ENCODE measurements at regions not wholly inside any gene's neighbourhood (a gene's known extent, or its start where the extent isn't known, plus 50 kb on each side); places are given as distances from the start of the nearest gene placed in this dataset.

GRCh38 chr13:86826232-86826631 lies 844.9 kb upstream of the SLITRK5 start:
- TF ChIP-seq CTCF (IDR thresholded peaks at IDR 0.05; ENCODE audit: insufficient read depth, low read depth, low read length, missing control alignments): no peak
- no peak for DNase-seq (ENCODE audit: low read depth)
- H3K4me3 ChIP-seq (ENCODE audit: low read length): no peak overlapping the region

GRCh38 chr13:86830046-86830445 lies 841.1 kb upstream of the SLITRK5 start:
- DNase-seq (ENCODE audit: low read depth): no peak
- no peak overlapping the region for H3K4me3 ChIP-seq (ENCODE audit: low read length)
- TF ChIP-seq CTCF (IDR thresholded peaks at IDR 0.05; ENCODE audit: insufficient read depth, low read depth, low read length, missing control alignments): no peak

GRCh38 chr13:86831084-86831483 lies 840.1 kb upstream of the SLITRK5 start:
- H3K4me3 ChIP-seq (ENCODE audit: low read length): no peak overlapping the region
- no peak for DNase-seq (ENCODE audit: low read depth)
- no peak for TF ChIP-seq CTCF (IDR thresholded peaks at IDR 0.05; ENCODE audit: insufficient read depth, low read depth, low read length, missing control alignments)

- TF ChIP-seq CTCF (IDR thresholded peaks at IDR 0.05; ENCODE audit: insufficient read depth, low read depth, low read length, missing control alignments): no peak
- no peak overlapping the region for H3K4me3 ChIP-seq (ENCODE audit: low read length)
- no peak for DNase-seq (ENCODE audit: low read depth)
These were observed 832.6 kb upstream of the SLITRK5 start for GRCh38 chr13:86838411-86839120.

GRCh38 chr13:86839221-86839620 lies 832.0 kb upstream of the SLITRK5 start:
- TF ChIP-seq CTCF (IDR thresholded peaks at IDR 0.05; ENCODE audit: insufficient read depth, low read depth, low read length, missing control alignments): no peak
- DNase-seq (ENCODE audit: low read depth): no peak
- no peak overlapping the region for H3K4me3 ChIP-seq (ENCODE audit: low read length)

GRCh38 chr13:86840250-86841191 lies 830.6 kb upstream of the SLITRK5 start:
- H3K4me3 ChIP-seq (ENCODE audit: low read length): no peak overlapping the region
- no peak for DNase-seq (ENCODE audit: low read depth)
- no peak for TF ChIP-seq CTCF (IDR thresholded peaks at IDR 0.05; ENCODE audit: insufficient read depth, low read depth, low read length, missing control alignments)
